Activated CD4-positive, alpha-beta T cell treated with anti-CD3 and anti-CD28 coated beads, Interleukin-2, amount 10 ng/mL, durations not matched to agents 7 days and 5 days (primary cell): ENCODE measurements at regions not wholly inside any gene's neighbourhood (a gene's known extent, or its start where the extent isn't known, plus 50 kb on each side); places are given as distances from the start of the nearest gene placed in this dataset.
A peak's percentile ranks its signal among the peaks of the same experiment; 100 is the strongest.
"Not testable (repeated sequence)": the region's sequence is repeated elsewhere in the genome, so short reads cannot be mapped to it uniquely, and the experiment has no call there.

ENCODE experiments used
- CTCF ChIA-PET: fragments of 350-600 bp; sonication (Branson Sonifier 250); formaldehyde crosslinking; loops from one replicate; lab custom pipeline; 2021; ENCODE audit warnings: antibody characterized with exemption; lab: Charles Lee
- POLR2A ChIA-PET: fragments of 350-600 bp; sonication (Branson Sonifier 250); formaldehyde crosslinking; loops from one replicate; lab custom pipeline; 2021; ENCODE audit warnings: antibody characterized with exemption; lab: Charles Lee
- DNase-seq: peaks from one replicate; pipeline ENCODE4 v3.0.0-alpha.2; 2020
- H3K27ac Mint-ChIP-seq: one replicate; pipeline ENCODE4 v1.8.0; 2021; ENCODE audit warnings: mild to moderate bottlenecking, moderate library complexity, mixed read lengths
- H3K27me3 Mint-ChIP-seq: one replicate; pipeline ENCODE4 v1.8.0; 2021; ENCODE audit warnings: mixed read lengths
- H3K36me3 Mint-ChIP-seq: one replicate; pipeline ENCODE4 v1.8.0; 2021; ENCODE audit warnings: low read depth, mixed read lengths
- H3K4me1 Mint-ChIP-seq: one replicate; pipeline ENCODE4 v1.8.0; 2021; ENCODE audit warnings: mixed read lengths
- H3K4me3 Mint-ChIP-seq: one replicate; pipeline ENCODE4 v1.8.0; 2021; ENCODE audit warnings: mild to moderate bottlenecking, moderate library complexity, mixed read lengths
- H3K9me3 Mint-ChIP-seq: one replicate; pipeline ENCODE4 v1.8.0; 2021; ENCODE audit warnings: mixed read lengths

- Mint-ChIP-seq H3K4me1 (no peaks in the 10 kb centered on the region), H3K9me3 (no peaks in the 10 kb centered on the region), H3K4me3 (no peak overlapping the region), H3K27ac (no peak overlapping the region), H3K27me3 (no peaks in the 10 kb centered on the region), H3K36me3 (no peaks in the 10 kb centered on the region)
- ChIA-PET CTCF (no interaction called here), POLR2A (no interaction called here)
- no peak for DNase-seq
These were observed 107.7 kb downstream of the SLC25A46 start for GRCh38 chr5:110846398-110847001.

DNA sequence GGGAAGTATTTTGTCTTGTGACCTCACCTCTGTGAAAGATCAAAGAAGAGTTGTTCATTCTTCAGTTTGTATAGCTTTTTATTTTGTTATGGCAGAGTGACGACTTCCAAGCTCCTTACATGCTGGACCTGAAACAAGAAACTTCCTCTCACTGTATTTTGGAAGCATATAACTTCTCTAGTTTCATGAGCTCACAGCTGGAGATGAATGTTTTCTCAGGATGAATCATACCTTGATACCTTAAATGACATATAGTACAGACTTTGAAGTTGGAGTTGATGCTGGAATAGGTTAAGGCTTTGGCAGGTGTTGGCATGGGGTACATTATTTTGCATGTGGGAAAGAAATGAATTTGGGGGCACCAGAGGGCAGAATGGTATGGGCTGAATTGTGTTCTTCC, 112.5 kb downstream of the SLC25A46 start:
- Mint-ChIP-seq H3K27me3 (no peaks in the 10 kb centered on the region), H3K4me3 (no peak overlapping the region), H3K4me1 (no peaks in the 10 kb centered on the region), H3K36me3 (no peaks in the 10 kb centered on the region), H3K27ac (no peak overlapping the region), H3K9me3 (no peaks in the 10 kb centered on the region)
- CTCF ChIA-PET, result no interaction called here
- POLR2A ChIA-PET, result no interaction called here
- DNase-seq, result no peak

DNA sequence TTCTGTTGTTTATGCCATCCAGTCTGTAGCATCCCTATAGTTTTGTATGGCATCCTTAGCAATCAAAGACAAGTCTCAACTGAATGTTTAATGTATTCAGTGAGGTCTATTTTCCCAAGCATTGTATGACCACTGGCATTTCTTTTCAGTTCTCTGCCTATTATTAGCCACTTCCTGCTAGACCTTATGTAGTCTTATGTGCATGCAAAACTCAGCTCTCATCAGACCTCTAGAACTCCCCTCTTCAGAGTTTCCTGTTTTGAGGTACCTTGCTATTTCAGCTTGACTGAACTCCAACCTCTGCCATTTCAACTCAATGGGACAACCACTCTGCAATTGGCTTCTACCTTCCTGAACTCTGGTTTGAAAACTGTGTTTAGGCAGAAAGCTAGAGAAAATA, 113.2 kb downstream of the SLC25A46 start:
- Mint-ChIP-seq H3K27me3 (no peaks in the 10 kb centered on the region), H3K4me3 (no peak overlapping the region), H3K27ac (no peak overlapping the region), H3K36me3 (no peaks in the 10 kb centered on the region), H3K4me1 (no peaks in the 10 kb centered on the region), H3K9me3 (no peaks in the 10 kb centered on the region)
- DNase-seq, result no peak
- CTCF ChIA-PET, result no interaction called here
- POLR2A ChIA-PET, result no interaction called here

GRCh38 chr5:110852541-110852940, 113.7 kb downstream of the SLC25A46 start:
- Mint-ChIP-seq H3K36me3 (no peaks in the 10 kb centered on the region), H3K9me3 (no peaks in the 10 kb centered on the region), H3K27me3 (no peaks in the 10 kb centered on the region), H3K4me1 (no peaks in the 10 kb centered on the region), H3K4me3 (no peak overlapping the region), H3K27ac (no peak overlapping the region)
- ChIA-PET CTCF (no interaction called here), POLR2A (no interaction called here)
- no peak for DNase-seq

GRCh38 chr5:110853267-110853666, 114.5 kb downstream of the SLC25A46 start:
- H3K4me1 Mint-ChIP-seq, result no peaks in the 10 kb centered on the region
- CTCF ChIA-PET, result no interaction called here
- POLR2A ChIA-PET, result no interaction called here

DNA sequence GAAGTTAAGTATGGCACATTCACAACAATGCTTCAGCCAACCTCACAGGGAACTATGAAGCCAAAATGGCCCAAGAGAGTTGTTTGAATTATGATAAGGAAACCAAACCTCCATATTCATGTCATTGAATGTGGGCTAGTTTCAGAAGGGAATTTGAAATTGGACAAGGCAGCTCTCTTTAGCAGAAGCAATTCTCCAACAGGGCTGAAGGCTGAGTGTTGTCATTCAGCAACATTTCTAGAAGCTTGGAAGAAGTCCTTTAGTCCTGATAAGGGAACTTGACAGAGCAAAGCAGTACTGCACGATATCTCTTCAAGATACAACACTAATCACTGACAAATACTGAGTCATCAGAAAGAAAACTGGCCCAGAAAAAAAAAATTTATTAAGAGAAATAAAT, 115.4 kb downstream of the SLC25A46 start:
- no peak for DNase-seq
- no peak overlapping the region for H3K4me3 Mint-ChIP-seq
- no peaks in the 10 kb centered on the region for H3K9me3 Mint-ChIP-seq
- H3K27ac Mint-ChIP-seq, result no peak overlapping the region
- H3K27me3 Mint-ChIP-seq, result no peaks in the 10 kb centered on the region
- no peaks in the 10 kb centered on the region for H3K4me1 Mint-ChIP-seq
- CTCF ChIA-PET, result no interaction called here
- no peaks in the 10 kb centered on the region for H3K36me3 Mint-ChIP-seq
- POLR2A ChIA-PET, result no interaction called here

More at GRCh38 chr5:110853267-110853666, 114.5 kb downstream of the SLC25A46 start:
- Mint-ChIP-seq H3K4me3 (no peak overlapping the region), H3K9me3 (no peaks in the 10 kb centered on the region), H3K27ac (peak overlapping the region; percentile 37), H3K27me3 (no peaks in the 10 kb centered on the region), H3K36me3 (no peaks in the 10 kb centered on the region)
- DNase-seq, result no peak

DNA sequence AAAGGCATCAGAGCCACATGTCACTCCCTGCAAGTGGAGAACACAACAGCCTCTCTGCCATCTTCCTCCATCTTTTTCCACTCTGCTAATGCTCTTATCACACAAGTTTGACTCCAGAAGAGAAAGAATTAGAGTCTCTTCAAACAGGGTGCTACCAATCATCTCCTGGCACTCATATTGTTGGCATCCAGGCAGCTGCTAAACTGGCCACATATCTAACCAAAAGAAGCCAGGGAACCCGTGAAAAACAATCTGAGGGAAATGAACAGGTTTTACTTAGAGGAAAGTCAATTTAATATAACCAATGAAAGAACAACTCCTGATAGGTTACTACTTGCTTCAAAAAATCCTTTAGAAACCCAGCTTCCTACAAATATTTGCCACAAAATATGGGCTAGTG, 117.2 kb downstream of the SLC25A46 start:
- Mint-ChIP-seq H3K27ac (no peak overlapping the region), H3K9me3 (no peaks in the 10 kb centered on the region), H3K36me3 (no peaks in the 10 kb centered on the region), H3K4me1 (no peaks in the 10 kb centered on the region), H3K27me3 (peaks cover 2% of the 10 kb centered on the region), H3K4me3 (no peak overlapping the region)
- ChIA-PET POLR2A (no interaction called here), CTCF (no interaction called here)
- DNase-seq, result no peak

DNA sequence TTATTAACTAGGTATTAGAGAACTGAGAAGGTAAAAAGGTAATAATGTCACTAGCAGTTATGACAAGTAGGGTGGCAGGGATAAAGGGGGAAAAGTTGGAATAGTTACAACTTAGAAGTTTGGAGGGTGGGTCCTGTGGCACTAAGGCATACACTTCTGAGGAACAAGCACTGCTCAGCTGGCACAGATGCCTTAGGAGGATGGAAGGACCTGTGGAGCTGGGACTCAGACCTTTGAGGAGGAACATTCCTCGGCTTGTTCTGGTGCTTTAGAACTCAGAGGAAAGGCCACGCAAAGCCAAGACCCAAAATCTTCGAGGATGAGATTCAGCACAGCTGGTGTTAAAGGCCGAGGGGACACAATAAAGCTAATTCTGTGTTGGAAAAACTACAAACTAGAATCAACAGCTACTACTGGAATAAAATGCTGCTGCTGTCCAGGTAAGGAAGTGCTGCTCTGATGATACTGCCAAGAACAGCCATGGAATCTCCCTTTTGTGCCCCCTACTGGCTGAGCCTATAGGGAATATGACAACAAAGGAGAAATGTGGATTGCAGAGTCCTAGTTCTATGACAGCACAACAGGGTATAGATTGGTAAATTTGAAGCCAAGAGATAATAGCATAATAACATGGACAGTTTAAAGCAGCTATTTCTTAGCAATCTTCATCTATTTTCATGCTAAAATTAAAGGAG, 126.7 kb downstream of the SLC25A46 start:
- POLR2A ChIA-PET, result no interaction called here
- Mint-ChIP-seq H3K27me3 (peaks cover 13% of the 10 kb centered on the region), H3K4me3 (no peak overlapping the region), H3K27ac (no peak overlapping the region), H3K9me3 (no peaks in the 10 kb centered on the region), H3K4me1 (no peaks in the 10 kb centered on the region), H3K36me3 (no peaks in the 10 kb centered on the region)
- no peak for DNase-seq
- CTCF ChIA-PET, result interaction anchor here (1.3 kb wide), 1 partner anchor 11 kb away, joined by 4 read pairs; no protein-coding TSS in a partner anchor

DNA sequence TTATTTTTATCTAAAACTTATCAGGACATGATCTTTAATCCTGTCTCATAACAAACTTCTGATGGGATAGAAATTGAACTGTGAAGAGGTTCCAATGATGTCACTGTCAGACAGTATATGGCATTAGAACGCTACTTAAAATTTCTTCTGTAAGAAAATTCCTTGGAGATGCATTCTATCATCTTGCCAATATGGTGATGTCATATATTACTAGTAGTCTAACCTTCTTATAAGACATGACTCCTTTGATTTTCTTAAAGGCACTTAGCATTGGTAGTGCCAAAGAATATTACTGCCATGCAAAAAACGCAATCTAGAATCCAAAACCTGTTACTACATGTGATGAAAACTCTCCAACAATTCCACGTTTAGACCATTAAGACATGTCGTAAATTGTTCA, 131.1 kb downstream of the SLC25A46 start:
- no peak overlapping the region for H3K4me3 Mint-ChIP-seq
- H3K27me3 Mint-ChIP-seq, result peaks cover 7% of the 10 kb centered on the region
- H3K27ac Mint-ChIP-seq, result no peak overlapping the region
- no peaks in the 10 kb centered on the region for H3K9me3 Mint-ChIP-seq
- H3K4me1 Mint-ChIP-seq, result no peaks in the 10 kb centered on the region
- no peak for DNase-seq
- no peaks in the 10 kb centered on the region for H3K36me3 Mint-ChIP-seq
- ChIA-PET POLR2A (no interaction called here), CTCF (no interaction called here)

GRCh38 chr5:110872200-110872599, 133.4 kb downstream of the SLC25A46 start:
- no peak overlapping the region for H3K27ac Mint-ChIP-seq
- no peaks in the 10 kb centered on the region for H3K4me1 Mint-ChIP-seq
- H3K36me3 Mint-ChIP-seq, result no peaks in the 10 kb centered on the region
- ChIA-PET CTCF (no interaction called here), POLR2A (no interaction called here)
- no peak for DNase-seq
- H3K9me3 Mint-ChIP-seq, result no peaks in the 10 kb centered on the region
- no peak overlapping the region for H3K4me3 Mint-ChIP-seq
- peaks cover 5% of the 10 kb centered on the region for H3K27me3 Mint-ChIP-seq

- Mint-ChIP-seq H3K27ac (no peak overlapping the region), H3K4me3 (no peak overlapping the region), H3K27me3 (peaks cover 5% of the 10 kb centered on the region), H3K36me3 (no peaks in the 10 kb centered on the region), H3K4me1 (no peaks in the 10 kb centered on the region), H3K9me3 (no peaks in the 10 kb centered on the region)
- POLR2A ChIA-PET, result no interaction called here
- CTCF ChIA-PET, result no interaction called here
- DNase-seq, result no peak
These were observed 134.2 kb downstream of the SLC25A46 start for GRCh38 chr5:110872963-110873362.

GRCh38 chr5:110873773-110874437, 135.1 kb downstream of the SLC25A46 start:
- no peak overlapping the region for H3K27ac Mint-ChIP-seq
- no peaks in the 10 kb centered on the region for H3K4me1 Mint-ChIP-seq
- H3K9me3 Mint-ChIP-seq, result no peaks in the 10 kb centered on the region
- ChIA-PET CTCF (no interaction called here), POLR2A (no interaction called here)
- H3K36me3 Mint-ChIP-seq, result no peaks in the 10 kb centered on the region
- H3K4me3 Mint-ChIP-seq, result no peak overlapping the region
- H3K27me3 Mint-ChIP-seq, result peaks cover under 1% of the 10 kb centered on the region
- no peak for DNase-seq

- H3K4me3 Mint-ChIP-seq, CTCF ChIA-PET, H3K36me3 Mint-ChIP-seq, POLR2A ChIA-PET, H3K27me3 Mint-ChIP-seq, H3K27ac Mint-ChIP-seq, H3K9me3 Mint-ChIP-seq, DNase-seq, H3K4me1 Mint-ChIP-seq: not testable (repeated sequence)
These were observed 136.3 kb downstream of the SLC25A46 start for GRCh38 chr5:110875115-110875514.
